Activated B cell treated with CpG ODN at 0.5 μM for 24 hours (primary cell): ENCODE measurements at regions not wholly inside any gene's neighbourhood (a gene's known extent, or its start where the extent isn't known, plus 50 kb on each side); places are given as distances from the start of the nearest gene placed in this dataset.

Source experiments
- ATAC-seq: fragments of 200-7000 bp; cut with Tn5 transposase; one replicate; pipeline ENCODE4 v1.10.0; 2021; ENCODE audit warnings: low read depth, mild to moderate bottlenecking, moderate library complexity
- CTCF ChIA-PET: fragments of 350-600 bp; sonication (Branson Sonifier 250); formaldehyde crosslinking; loops from one replicate; lab custom pipeline; 2021; ENCODE audit warnings: antibody characterized with exemption; lab: Charles Lee
- POLR2A ChIA-PET: fragments of 350-600 bp; sonication (Branson Sonifier 250); formaldehyde crosslinking; loops from one replicate; lab custom pipeline; 2021; ENCODE audit warnings: antibody characterized with exemption; lab: Charles Lee
- DNase-seq: peaks from one replicate; pipeline ENCODE4 v3.0.0; 2022
- H3K27ac Mint-ChIP-seq: one replicate; pipeline ENCODE4 v1.8.0; 2020; ENCODE audit warnings: mixed read lengths
- H3K27me3 Mint-ChIP-seq: one replicate; pipeline ENCODE4 v1.8.0; 2021; ENCODE audit warnings: mixed read lengths
- H3K36me3 Mint-ChIP-seq: one replicate; pipeline ENCODE4 v1.8.0; 2021; ENCODE audit warnings: low read depth, mixed read lengths
- H3K4me1 Mint-ChIP-seq: one replicate; pipeline ENCODE4 v1.8.0; 2021; ENCODE audit warnings: mixed read lengths
- H3K4me3 Mint-ChIP-seq: one replicate; pipeline ENCODE4 v1.8.0; 2020; ENCODE audit warnings: mild to moderate bottlenecking, mixed read lengths
- H3K9me3 Mint-ChIP-seq: one replicate; pipeline ENCODE4 v1.8.0; 2020; ENCODE audit warnings: mixed read lengths
- intact Hi-C: fragments of 100-400 bp; cut with micrococcal nuclease; formaldehyde crosslinking; loops from one replicate; pipeline ENCODE4 v1.15.1; 2024
- TF ChIP-seq, protein P1 (sequence below): fragments of 200-600 bp; IDR thresholded peaks from one replicate; pipeline ENCODE4 v1.8.0; 2022; ENCODE audit warnings: antibody characterized with exemption, mild to moderate bottlenecking

DNA sequence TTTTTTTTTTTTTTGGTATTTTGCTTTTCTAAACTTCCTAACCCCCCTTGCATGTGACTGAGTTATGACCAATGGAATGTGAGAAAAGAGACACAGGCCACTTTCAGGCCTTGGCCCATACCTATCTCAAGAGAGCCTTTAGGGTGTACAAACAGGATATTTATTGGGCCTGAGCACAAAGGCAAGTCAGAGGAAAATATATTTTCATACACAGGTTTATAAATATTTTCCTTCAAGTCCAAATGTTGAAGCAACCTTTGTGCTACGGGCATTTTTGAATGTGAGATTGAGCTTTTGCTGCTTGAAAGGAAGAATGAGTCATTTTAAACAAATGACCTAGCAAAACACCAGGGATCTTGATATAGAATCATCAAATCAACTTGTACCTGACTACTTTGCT, 228.6 kb upstream of the E2F7 start:
- TF ChIP-seq, protein P1, sequence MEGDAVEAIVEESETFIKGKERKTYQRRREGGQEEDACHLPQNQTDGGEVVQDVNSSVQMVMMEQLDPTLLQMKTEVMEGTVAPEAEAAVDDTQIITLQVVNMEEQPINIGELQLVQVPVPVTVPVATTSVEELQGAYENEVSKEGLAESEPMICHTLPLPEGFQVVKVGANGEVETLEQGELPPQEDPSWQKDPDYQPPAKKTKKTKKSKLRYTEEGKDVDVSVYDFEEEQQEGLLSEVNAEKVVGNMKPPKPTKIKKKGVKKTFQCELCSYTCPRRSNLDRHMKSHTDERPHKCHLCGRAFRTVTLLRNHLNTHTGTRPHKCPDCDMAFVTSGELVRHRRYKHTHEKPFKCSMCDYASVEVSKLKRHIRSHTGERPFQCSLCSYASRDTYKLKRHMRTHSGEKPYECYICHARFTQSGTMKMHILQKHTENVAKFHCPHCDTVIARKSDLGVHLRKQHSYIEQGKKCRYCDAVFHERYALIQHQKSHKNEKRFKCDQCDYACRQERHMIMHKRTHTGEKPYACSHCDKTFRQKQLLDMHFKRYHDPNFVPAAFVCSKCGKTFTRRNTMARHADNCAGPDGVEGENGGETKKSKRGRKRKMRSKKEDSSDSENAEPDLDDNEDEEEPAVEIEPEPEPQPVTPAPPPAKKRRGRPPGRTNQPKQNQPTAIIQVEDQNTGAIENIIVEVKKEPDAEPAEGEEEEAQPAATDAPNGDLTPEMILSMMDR, result no peak
- Mint-ChIP-seq H3K9me3 (no peaks in the 10 kb centered on the region), H3K36me3 (no peaks in the 10 kb centered on the region), H3K4me3 (no peak overlapping the region), H3K27ac (no peak overlapping the region), H3K27me3 (no peaks in the 10 kb centered on the region), H3K4me1 (no peaks in the 10 kb centered on the region)
- ChIA-PET CTCF (no interaction called here), POLR2A (no interaction called here)
- DNase-seq, result no peak
- intact Hi-C loops, result no loop called here
- no peak for ATAC-seq

DNA sequence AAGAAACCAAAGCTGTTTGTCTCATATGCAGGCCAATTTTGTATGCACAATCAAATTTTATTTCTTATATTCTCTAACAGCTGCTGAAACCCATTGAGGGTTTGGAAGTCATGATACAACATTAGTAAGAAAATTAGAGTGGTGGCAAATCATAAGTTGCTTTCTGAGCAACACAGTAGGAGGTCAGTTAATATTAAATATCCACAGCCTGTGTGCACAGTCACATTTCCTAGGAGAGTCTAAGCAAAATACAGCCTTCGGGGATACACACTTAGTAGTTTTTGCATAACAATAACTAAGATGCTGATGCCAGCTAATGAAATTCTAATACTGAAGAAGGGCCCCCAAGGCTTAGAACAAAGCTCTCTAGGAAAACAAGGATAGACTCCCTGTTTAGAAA, 209.6 kb upstream of the E2F7 start:
- no peaks in the 10 kb centered on the region for H3K36me3 Mint-ChIP-seq
- POLR2A ChIA-PET, result no interaction called here

DNA sequence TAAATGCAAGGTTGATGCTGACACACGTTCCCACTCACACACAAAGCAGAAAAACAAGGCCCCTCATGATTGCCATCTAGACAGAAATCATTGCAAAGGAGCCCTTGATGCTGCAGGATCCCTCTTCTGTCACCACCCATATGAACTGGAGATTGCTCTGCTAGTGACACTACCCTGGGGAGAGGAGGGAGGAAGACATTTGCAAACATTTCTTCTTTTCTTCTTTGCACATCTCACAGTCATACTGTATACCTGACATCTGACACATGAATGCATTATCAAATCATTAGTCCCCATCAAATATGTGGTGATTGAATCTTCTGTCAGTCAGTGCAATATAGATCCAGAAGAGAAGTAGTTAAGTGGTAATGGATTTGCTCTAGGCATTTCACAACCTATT, 208.5 kb upstream of the E2F7 start:
- Mint-ChIP-seq H3K36me3 (no peaks in the 10 kb centered on the region), H3K4me3 (no peak overlapping the region), H3K27ac (no peak overlapping the region), H3K27me3 (no peaks in the 10 kb centered on the region), H3K9me3 (no peaks in the 10 kb centered on the region), H3K4me1 (no peaks in the 10 kb centered on the region)
- intact Hi-C loops, result no loop called here
- ChIA-PET POLR2A (no interaction called here), CTCF (no interaction called here)
- TF ChIP-seq, protein P1, result no peak
- no peak for DNase-seq
- ATAC-seq, result no peak

More for the DNA sequence above, 209.6 kb upstream of the E2F7 start:
- Mint-ChIP-seq H3K4me3 (no peak overlapping the region), H3K9me3 (no peaks in the 10 kb centered on the region), H3K4me1 (no peaks in the 10 kb centered on the region), H3K27ac (no peak overlapping the region), H3K27me3 (no peaks in the 10 kb centered on the region)
- CTCF ChIA-PET, result no interaction called here
- TF ChIP-seq, protein P1, result no peak
- no peak for DNase-seq
- no peak for ATAC-seq
- intact Hi-C loops, result no loop called here

DNA sequence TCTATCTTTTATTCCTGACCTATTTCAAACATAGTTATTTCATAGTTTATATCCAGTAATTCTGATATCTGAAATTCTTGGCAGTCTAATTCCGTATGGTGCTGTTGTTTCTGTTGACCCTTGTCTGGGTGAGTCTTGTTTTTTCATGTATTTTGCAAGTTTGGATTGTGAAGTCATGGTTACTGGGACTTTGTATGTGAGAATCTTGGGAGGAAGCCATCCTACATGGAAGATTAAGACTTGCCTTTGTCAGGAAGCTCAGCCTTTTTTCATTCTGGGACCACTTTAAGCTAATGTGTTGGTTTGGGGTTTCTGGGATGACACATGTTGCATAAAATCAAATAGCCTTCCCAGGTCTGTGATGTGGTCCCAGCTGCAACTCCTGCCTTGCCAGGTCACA, 191.6 kb upstream of the E2F7 start:
- peaks cover 5% of the 10 kb centered on the region for H3K9me3 Mint-ChIP-seq
- DNase-seq (no peak), ATAC-seq (no peak)
- H3K36me3 Mint-ChIP-seq, result no peaks in the 10 kb centered on the region
- TF ChIP-seq, protein P1, result no peak
- no peaks in the 10 kb centered on the region for H3K27me3 Mint-ChIP-seq
- no peak overlapping the region for H3K27ac Mint-ChIP-seq
- no peaks in the 10 kb centered on the region for H3K4me1 Mint-ChIP-seq
- intact Hi-C loops, result no loop called here
- H3K4me3 Mint-ChIP-seq, result no peak overlapping the region
- CTCF ChIA-PET, result no interaction called here
- POLR2A ChIA-PET, result no interaction called here

DNA sequence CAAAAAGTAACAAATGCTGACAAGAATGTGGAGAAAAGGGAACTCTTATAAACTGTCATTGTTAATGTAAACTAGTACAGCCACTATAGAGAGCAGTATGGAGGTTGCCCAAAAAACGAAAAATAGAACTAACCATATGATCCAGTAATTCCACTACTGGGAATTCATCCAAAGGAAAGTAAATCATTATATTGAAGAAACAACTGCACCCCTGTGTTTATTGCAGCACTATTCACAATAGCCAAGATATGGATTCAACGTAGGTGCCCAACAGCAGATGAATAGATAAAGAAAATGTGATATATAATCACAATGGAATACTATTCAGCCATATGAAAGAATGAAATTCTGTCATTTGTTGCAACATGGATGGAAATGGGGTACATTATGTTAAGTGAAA, 188.0 kb upstream of the E2F7 start:
- TF ChIP-seq, protein P1, result no peak
- H3K36me3 Mint-ChIP-seq, result no peaks in the 10 kb centered on the region
- no peak for DNase-seq
- H3K9me3 Mint-ChIP-seq, result no peaks in the 10 kb centered on the region
- H3K4me3 Mint-ChIP-seq, result no peak overlapping the region
- CTCF ChIA-PET, result no interaction called here
- H3K27ac Mint-ChIP-seq, result no peak overlapping the region
- ATAC-seq, result no peak
- intact Hi-C loops, result no loop called here
- POLR2A ChIA-PET, result no interaction called here
- H3K4me1 Mint-ChIP-seq, result no peaks in the 10 kb centered on the region
- no peaks in the 10 kb centered on the region for H3K27me3 Mint-ChIP-seq
